ENCODE measurements at regions not wholly inside any gene's neighbourhood (a gene's known extent, or its start where the extent isn't known, plus 50 kb on each side); places are given as distances from the start of the nearest gene placed in this dataset.
"Not testable (repeated sequence)": the region's sequence is repeated elsewhere in the genome, so short reads cannot be mapped to it uniquely, and the experiment has no call there.

DNA sequence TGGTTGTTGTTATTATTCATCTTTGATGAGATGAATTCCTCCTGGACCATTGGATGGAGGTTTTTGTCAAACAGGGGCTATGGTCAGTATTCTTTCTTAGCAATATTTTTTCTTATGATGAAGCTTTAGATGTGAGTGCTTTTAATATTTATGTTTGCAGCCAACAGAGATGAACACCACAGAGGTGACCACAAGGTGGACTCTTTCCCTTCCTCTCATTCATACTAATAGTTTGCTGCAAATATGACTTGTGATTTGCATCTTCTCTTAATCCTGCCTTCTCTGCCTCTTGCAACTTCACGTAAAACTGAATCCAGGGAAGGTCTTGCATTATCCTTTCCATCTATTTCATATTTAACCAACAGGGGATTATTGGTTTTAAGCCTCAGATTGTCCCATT lies 473.1 kb upstream of the UBE2E2 start:
- no peak for DNase-seq (ENCODE audit: low read depth in 4 of 4, low spot score in 2 of 4)

DNA sequence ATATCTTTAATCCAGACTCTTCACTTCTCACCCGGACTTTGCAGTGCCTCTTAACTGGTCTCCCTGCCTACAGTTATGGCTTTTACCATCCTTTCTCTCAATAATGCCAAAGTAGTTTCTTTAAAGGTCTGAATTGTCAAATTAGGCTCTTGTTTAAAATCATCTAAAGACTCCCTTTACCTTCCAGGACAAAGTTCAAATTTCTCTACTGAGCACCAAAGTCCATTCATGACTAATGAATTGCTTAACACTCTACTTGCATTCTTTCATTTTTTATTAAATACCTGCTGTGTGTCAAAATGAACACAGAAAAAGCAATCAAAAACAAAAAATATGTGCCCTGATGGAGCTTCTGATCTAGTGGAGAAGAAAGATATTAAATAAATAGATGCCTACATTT lies 472.4 kb upstream of the UBE2E2 start:
- no peak for DNase-seq (ENCODE audit: low read depth in 4 of 4, low spot score in 2 of 4)

DNA sequence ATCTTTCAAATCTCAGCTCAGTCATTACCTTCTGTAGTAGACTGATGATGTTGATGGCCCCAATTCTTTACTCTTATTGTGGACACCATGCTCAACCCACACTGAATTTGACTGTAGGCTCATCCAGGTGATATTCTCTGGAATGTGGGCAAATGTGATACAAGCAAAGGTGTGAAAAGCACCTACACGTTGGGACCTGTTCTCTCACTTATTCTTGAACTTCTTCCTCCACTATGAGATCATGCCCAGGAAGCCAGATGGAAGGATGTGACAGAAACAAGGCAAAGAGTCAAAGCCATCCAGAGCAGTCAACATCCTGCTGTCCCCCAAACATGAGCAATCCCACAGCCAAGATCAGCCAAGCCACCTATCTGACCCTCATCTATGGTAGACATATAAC lies 471.2 kb upstream of the UBE2E2 start:
- no peak for DNase-seq (ENCODE audit: low read depth in 4 of 4, low spot score in 2 of 4)

- DNase-seq (ENCODE audit: low read depth in 4 of 4, low spot score in 2 of 4): no peak
Measured at GRCh38 chr3:22732641-22733040, 470.5 kb upstream of the UBE2E2 start.

- peak in 2 of 4 donors; percentile 10 to 29 for DNase-seq (ENCODE audit: low read depth in 4 of 4, low spot score in 2 of 4)
Measured at GRCh38 chr3:22734207-22734606, 468.9 kb upstream of the UBE2E2 start.

- no peak for DNase-seq (ENCODE audit: low read depth in 4 of 4, low spot score in 2 of 4)
Measured at GRCh38 chr3:22734756-22735155, 468.4 kb upstream of the UBE2E2 start.

GRCh38 chr3:22735373-22735772 lies 467.8 kb upstream of the UBE2E2 start:
- no peak for DNase-seq (ENCODE audit: low read depth in 4 of 4, low spot score in 2 of 4)

DNA sequence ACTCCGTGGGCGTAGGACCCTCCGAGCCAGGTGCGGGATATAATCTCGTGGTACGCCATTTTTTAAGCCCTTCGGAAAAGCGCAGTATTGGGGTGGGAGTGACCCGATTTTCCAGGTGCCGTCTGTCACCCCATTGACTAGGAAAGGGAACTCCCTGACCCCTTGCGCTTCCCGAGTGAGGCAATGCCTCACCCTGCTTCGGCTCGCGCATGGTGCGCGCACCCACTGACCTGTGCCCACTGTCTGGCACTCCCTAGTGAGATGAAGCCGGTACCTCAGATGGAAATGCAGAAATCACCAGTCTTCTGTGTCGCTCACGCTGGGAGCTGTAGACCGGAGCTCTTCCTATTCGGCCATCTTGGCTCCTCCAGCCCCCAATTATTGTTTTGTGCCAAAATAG lies 459.7 kb upstream of the UBE2E2 start:
- not testable (repeated sequence) for DNase-seq (ENCODE audit: low read depth in 4 of 4, low spot score in 2 of 4)

- no peak for DNase-seq (ENCODE audit: low read depth in 4 of 4, low spot score in 2 of 4)
Measured at GRCh38 chr3:22745321-22745720, 457.8 kb upstream of the UBE2E2 start.

- no peak for DNase-seq (ENCODE audit: low read depth in 4 of 4, low spot score in 2 of 4)
Measured at GRCh38 chr3:22746221-22746620, 456.9 kb upstream of the UBE2E2 start.

GRCh38 chr3:22748453-22749045 lies 454.6 kb upstream of the UBE2E2 start:
- no peak for DNase-seq (ENCODE audit: low read depth in 4 of 4, low spot score in 2 of 4)

DNA sequence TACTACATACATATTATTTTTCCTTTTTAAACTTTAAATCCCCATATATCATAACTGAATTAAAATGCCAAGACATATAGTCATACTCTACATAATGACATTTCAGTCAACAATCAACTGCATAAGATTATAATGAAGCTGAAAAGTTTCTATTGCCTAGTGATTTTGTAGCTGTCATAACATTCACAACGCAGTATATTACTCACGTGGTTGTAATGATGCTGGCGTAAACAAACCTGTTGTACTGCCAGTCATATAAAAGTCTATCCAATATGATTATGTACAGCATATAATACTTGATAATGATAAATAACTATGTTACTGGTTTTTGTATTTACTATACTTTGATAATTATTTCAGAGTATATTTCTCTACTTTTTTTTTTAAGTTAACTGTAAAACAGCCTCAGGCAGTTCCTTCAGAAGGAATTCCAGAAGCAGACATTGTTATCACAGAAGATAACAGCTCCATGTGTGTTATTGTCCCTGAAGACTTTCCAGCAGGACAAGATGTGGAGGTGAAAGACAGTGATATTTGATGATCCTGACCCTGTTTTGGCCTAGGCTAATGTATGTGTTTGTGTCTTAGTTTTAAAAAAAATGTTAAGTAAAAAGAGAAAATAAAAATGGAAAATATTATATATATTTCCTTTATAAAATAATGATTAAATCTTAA lies 443.4 kb upstream of the UBE2E2 start:
- no peak for DNase-seq (ENCODE audit: low read depth in 4 of 4, low spot score in 2 of 4)

DNA sequence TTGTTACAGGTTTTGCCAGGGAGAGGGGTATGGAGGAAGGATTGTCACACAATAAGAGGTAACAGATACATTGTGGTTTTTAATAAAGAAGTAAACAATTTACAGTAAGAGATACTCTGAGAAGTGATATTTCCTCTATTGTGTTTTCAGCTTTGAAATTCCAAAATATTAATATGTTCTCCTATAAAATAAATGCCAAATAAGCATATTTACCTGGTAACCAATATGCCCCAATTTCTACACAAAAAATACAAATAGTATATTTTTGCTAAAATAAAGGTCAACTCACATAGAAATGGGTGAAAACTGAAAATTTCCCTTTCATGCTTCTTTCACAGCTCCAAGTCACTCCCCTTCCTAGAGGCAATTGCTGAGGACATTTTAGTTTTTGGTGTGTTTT lies 437.4 kb upstream of the UBE2E2 start:
- DNase-seq (ENCODE audit: low read depth in 4 of 4, low spot score in 2 of 4): no peak

- DNase-seq (ENCODE audit: low read depth in 4 of 4, low spot score in 2 of 4): no peak
Measured at GRCh38 chr3:22777834-22778233, 425.3 kb upstream of the UBE2E2 start.

DNA sequence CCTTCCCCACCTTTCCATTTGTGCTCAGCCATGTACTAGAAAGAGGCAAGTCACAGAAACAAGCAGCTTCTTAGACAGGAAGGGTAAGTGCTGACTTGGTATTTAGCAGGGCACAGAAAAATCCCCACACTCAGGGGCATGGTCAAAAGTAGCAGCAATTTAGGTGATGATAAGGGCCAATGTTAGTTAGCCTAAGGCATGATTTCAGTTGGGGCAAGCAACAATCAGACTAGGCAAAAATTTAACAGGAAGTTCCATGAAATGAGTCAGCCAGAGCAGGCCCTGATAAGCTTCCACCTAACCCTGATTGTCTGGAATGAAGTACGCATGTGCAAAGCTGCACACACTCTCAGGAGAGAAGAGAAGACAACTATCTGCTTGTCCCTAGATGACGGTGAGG lies 423.4 kb upstream of the UBE2E2 start:
- DNase-seq (ENCODE audit: low read depth in 4 of 4, low spot score in 2 of 4): no peak

DNA sequence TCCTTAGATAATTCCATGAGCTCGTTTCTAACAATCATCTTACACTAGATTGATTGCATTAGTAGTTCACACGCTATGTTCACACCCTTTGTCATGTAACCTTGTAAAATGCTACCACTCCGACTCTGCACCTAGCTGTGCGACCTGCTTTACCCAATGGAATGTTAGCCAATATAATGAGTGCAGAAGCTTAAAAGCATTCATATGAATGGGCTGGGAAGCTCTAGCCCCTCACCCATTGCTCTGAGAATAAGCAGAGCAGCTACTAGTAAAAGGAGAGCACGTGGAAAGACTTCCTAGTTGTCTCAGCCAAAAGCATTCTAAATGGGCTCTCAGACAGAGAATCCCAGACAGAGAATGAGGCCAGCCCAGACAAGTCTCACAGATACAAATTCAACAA lies 410.6 kb upstream of the UBE2E2 start:
- DNase-seq (ENCODE audit: low read depth in 4 of 4, low spot score in 2 of 4): no peak

GRCh38 chr3:22795917-22796316 lies 407.2 kb upstream of the UBE2E2 start:
- no peak for DNase-seq (ENCODE audit: low read depth in 4 of 4, low spot score in 2 of 4)

- DNase-seq (ENCODE audit: low read depth in 4 of 4, low spot score in 2 of 4): no peak
Measured at GRCh38 chr3:22798461-22798860, 404.7 kb upstream of the UBE2E2 start.

- no peak for DNase-seq (ENCODE audit: low read depth in 4 of 4, low spot score in 2 of 4)
Measured at GRCh38 chr3:22819209-22819608, 383.9 kb upstream of the UBE2E2 start.

DNA sequence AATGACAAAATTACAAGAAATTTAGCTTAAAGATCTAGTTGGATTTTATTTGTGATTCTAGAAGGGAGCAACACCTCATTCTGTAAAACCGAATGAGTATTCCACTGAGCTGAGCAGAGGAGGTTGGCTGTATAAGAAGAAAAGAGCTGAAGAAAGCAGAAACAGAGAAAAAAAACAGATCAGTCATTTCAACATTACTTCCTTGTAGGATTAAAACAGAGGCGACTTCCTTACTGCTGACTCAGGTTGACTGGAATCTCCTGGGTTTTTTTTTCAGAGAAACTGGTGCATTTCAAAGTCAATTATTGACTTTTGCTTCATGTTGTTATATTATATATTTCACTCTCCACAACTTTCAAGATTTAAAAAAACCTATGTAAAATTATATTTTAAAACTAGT lies 368.1 kb upstream of the UBE2E2 start:
- no peak for DNase-seq (ENCODE audit: low read depth in 4 of 4, low spot score in 2 of 4)

DNA sequence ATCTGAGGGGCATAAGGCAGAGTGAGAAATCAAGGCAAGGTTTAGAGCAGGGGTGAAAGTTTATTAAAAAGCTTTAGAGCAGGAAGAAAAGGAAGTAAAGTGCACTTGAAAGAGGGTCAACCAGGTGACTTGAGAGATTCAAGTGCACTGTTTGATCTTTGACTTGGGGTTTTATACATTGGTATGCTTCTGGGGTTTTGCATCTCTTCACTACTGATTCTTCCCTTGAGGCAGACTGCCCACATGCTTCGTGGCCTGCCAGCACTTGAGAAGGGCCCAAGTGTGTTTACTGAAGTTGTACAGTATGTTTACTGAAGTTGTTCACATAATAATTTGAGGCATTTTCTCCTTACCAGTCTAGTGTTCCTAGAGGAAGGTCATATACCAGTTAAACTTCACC lies 367.0 kb upstream of the UBE2E2 start:
- no peak for DNase-seq (ENCODE audit: low read depth in 4 of 4, low spot score in 2 of 4)

GRCh38 chr3:22843854-22844253 lies 359.3 kb upstream of the UBE2E2 start:
- no peak for DNase-seq (ENCODE audit: low read depth in 4 of 4, low spot score in 2 of 4)

DNA sequence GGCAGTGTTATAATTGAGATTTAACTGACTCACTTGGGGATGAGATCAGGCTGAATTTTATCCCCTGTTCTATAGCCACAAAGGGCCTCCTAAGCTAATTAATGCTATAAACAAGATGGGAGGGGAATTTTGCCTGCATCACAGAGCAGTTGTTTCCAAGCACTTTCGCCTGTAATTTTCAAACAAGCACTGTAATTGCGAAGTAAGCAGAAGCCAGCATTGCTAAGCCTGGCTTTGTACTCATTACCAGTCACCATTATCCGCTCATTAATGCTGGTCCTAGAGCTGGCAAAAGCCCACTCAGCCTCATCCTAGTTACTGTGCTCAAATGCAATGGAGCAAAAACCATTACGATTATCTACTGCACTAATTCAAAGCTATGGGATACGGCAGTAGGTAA lies 356.6 kb upstream of the UBE2E2 start:
- no peak for DNase-seq (ENCODE audit: low read depth in 4 of 4, low spot score in 2 of 4)
